OCI-LY7 (cell line): ENCODE measurements at regions not wholly inside any gene's neighbourhood (a gene's known extent, or its start where the extent isn't known, plus 50 kb on each side); places are given as distances from the start of the nearest gene placed in this dataset.

Experiments
- BruUV-seq: library from RNA; stranded (reverse); fragments of 400-500 nt; replicated peaks from 2 replicates; lab custom pipeline; 2021; lab: Mats Ljungman, UMichigan
- CTCF ChIA-PET: fragments of 300-600 bp; sonication (Branson Sonifier 250); formaldehyde crosslinking; loops from one replicate; lab custom pipeline; 2022; ENCODE audit warnings: antibody characterized with exemption; ENCODE audit not compliant: unreplicated experiment; lab: Charles Lee
- POLR2A ChIA-PET: fragments of 300-600 bp; sonication (Branson Sonifier 250); formaldehyde crosslinking; loops from one replicate; lab custom pipeline; 2022; ENCODE audit warnings: antibody characterized with exemption; lab: Charles Lee
- DNase-seq: peaks from one replicate; pipeline ENCODE4 v3.0.0-alpha.2; 2015; ENCODE audit warnings: low spot score
- H2AFZ ChIP-seq: fragments of 200-600 bp; sonication (generic), shearing (Covaris generic); 2 replicates; pipeline ENCODE4 v1.6.1; 2014; ENCODE audit warnings: mild to moderate bottlenecking, antibody characterized with exemption, low read length, moderate library complexity
- H3K27ac ChIP-seq: fragments of 200-600 bp; sonication (generic); 2 replicates; pipeline ENCODE4 v1.5.1; 2014; ENCODE audit warnings: mixed run types, low read depth, mild to moderate bottlenecking, moderate library complexity, low read length, inconsistent platforms; ENCODE audit not compliant: poor library complexity, severe bottlenecking
- H3K36me3 ChIP-seq: fragments of 200-600 bp; sonication (generic); 2 replicates; pipeline ENCODE4 v1.6.1; 2014; ENCODE audit warnings: mild to moderate bottlenecking, antibody characterized with exemption, low read length, moderate library complexity, mixed read lengths; ENCODE audit not compliant: insufficient read depth
- H3K4me1 ChIP-seq: fragments of 200-600 bp; sonication (generic); 2 replicates; pipeline ENCODE4 v1.5.1; 2014; ENCODE audit warnings: mild to moderate bottlenecking, low read length; ENCODE audit not compliant: insufficient read depth, poor library complexity, severe bottlenecking
- H3K4me2 ChIP-seq: fragments of 200-600 bp; sonication (generic); 2 replicates; pipeline ENCODE4 v1.6.1; 2014; ENCODE audit warnings: mild to moderate bottlenecking, low read length
- H3K4me3 ChIP-seq: fragments of 200-600 bp; sonication (generic); 2 replicates; pipeline ENCODE4 v1.5.1; 2014; ENCODE audit warnings: mild to moderate bottlenecking, low read depth, low read length; ENCODE audit not compliant: poor library complexity, severe bottlenecking
- H3K79me2 ChIP-seq: fragments of 200-600 bp; sonication (generic); 2 replicates; pipeline ENCODE4 v1.6.1; 2016; ENCODE audit warnings: low read depth, mild to moderate bottlenecking, low read length, moderate library complexity, mixed read lengths; ENCODE audit not compliant: insufficient read depth
- H3K9me2 ChIP-seq: fragments of 200-600 bp; sonication (generic); 2 replicates; pipeline ENCODE4 v1.6.1; 2016; ENCODE audit warnings: mild to moderate bottlenecking, low read length, mixed read lengths; ENCODE audit not compliant: insufficient read depth
- H3K9me3 ChIP-seq: fragments of 200-600 bp; sonication (generic); 2 replicates; pipeline ENCODE4 v1.6.1; 2014; ENCODE audit warnings: mild to moderate bottlenecking, mixed run types, low read length, mixed read lengths
- H4K20me1 ChIP-seq: fragments of 200-600 bp; sonication (generic); 2 replicates; pipeline ENCODE4 v1.6.1; 2014; ENCODE audit warnings: mild to moderate bottlenecking, antibody characterized with exemption, low read length, moderate library complexity, mixed read lengths; ENCODE audit not compliant: insufficient read depth
- CTCF ChIP-seq: fragments of 200-600 bp; sonication (generic); conservative IDR thresholded peaks from 2 replicates; pipeline ENCODE4 v1.5.1; 2014; ENCODE audit warnings: mild to moderate bottlenecking, antibody characterized with exemption, low read length, moderate library complexity, mixed read lengths
- EZH2phosphoT487 ChIP-seq: fragments of 200-600 bp; sonication (generic); IDR thresholded peaks from 2 replicates; pipeline ENCODE4 v1.6.1; 2018; ENCODE audit warnings: low read depth, borderline replicate concordance, mild to moderate bottlenecking, mixed run types, antibody characterized with exemption, low read length, moderate library complexity, mixed read lengths
- intact Hi-C: fragments of 100-400 bp; cut with micrococcal nuclease; formaldehyde crosslinking; loops from one replicate; pipeline ENCODE4 v1.10.0; 2022; ENCODE audit not compliant: unreplicated experiment

GRCh38 chr20:24411834-24412216 is 57.6 kb upstream of the SYNDIG1 start:
- intact Hi-C loops, result no loop called here
- ChIA-PET POLR2A (interaction anchor here (0.6 kb wide), 1 partner anchor 269 kb away, joined by 3 read pairs; no protein-coding TSS in a partner anchor), CTCF (no interaction called here)
- no peaks in the 10 kb centered on the region for H3K9me3 ChIP-seq
- no peaks in the 10 kb centered on the region for H3K4me1 ChIP-seq
- no TSS peak for BruUV-seq
- no peak overlapping the region for H3K4me3 ChIP-seq
- H4K20me1 ChIP-seq, result no peaks in the 10 kb centered on the region
- no peak for DNase-seq
- H3K79me2 ChIP-seq, result no peaks in the 10 kb centered on the region
- no peak overlapping the region for H2AFZ ChIP-seq
- no peak overlapping the region for H3K4me2 ChIP-seq
- no peaks in the 10 kb centered on the region for H3K9me2 ChIP-seq
- no peak overlapping the region for H3K27ac ChIP-seq
- no peaks in the 10 kb centered on the region for H3K36me3 ChIP-seq
- TF ChIP-seq EZH2phosphoT487, result no peak
- no peak for TF ChIP-seq CTCF

GRCh38 chr20:24411003-24411833 is 58.2 kb upstream of the SYNDIG1 start:
- no peak overlapping the region for H3K27ac ChIP-seq
- no peaks in the 10 kb centered on the region for H3K9me2 ChIP-seq
- no peaks in the 10 kb centered on the region for H3K79me2 ChIP-seq
- ChIA-PET POLR2A (interaction anchor here (0.6 kb wide), 1 partner anchor 269 kb away, joined by 3 read pairs; no protein-coding TSS in a partner anchor), CTCF (no interaction called here)
- H3K9me3 ChIP-seq, result no peaks in the 10 kb centered on the region
- intact Hi-C loops, result no loop called here
- no peak overlapping the region for H3K4me2 ChIP-seq
- no peak for DNase-seq
- H3K4me3 ChIP-seq, result no peak overlapping the region
- H2AFZ ChIP-seq, result no peak overlapping the region
- no peaks in the 10 kb centered on the region for H4K20me1 ChIP-seq
- no peaks in the 10 kb centered on the region for H3K4me1 ChIP-seq
- BruUV-seq, result no TSS peak
- no peaks in the 10 kb centered on the region for H3K36me3 ChIP-seq
- no peak for TF ChIP-seq CTCF
- no peak for TF ChIP-seq EZH2phosphoT487

- H4K20me1 ChIP-seq, result no peaks in the 10 kb centered on the region
- H3K36me3 ChIP-seq, result no peaks in the 10 kb centered on the region
- H3K4me3 ChIP-seq, result no peak overlapping the region
- BruUV-seq, result no TSS peak
- no peaks in the 10 kb centered on the region for H3K4me1 ChIP-seq
- no peak for DNase-seq
- no peaks in the 10 kb centered on the region for H3K79me2 ChIP-seq
- no peaks in the 10 kb centered on the region for H3K9me3 ChIP-seq
- CTCF ChIA-PET, result no interaction called here
- no peak overlapping the region for H3K4me2 ChIP-seq
- intact Hi-C loops, result no loop called here
- no peaks in the 10 kb centered on the region for H3K9me2 ChIP-seq
- TF ChIP-seq EZH2phosphoT487 (no peak), CTCF (no peak)
- H2AFZ ChIP-seq, result no peak overlapping the region
- no peak overlapping the region for H3K27ac ChIP-seq
- POLR2A ChIA-PET, result no interaction called here
Measured at GRCh38 chr20:24407151-24407550, 62.3 kb upstream of the SYNDIG1 start.
